MM.1S (cell line): ENCODE measurements at regions not wholly inside any gene's neighbourhood (a gene's known extent, or its start where the extent isn't known, plus 50 kb on each side); places are given as distances from the start of the nearest gene placed in this dataset.

Experiments used
- DNase-seq: peaks from one replicate; pipeline ENCODE4 v3.0.0-alpha.2; 2015
- H2AFZ ChIP-seq: fragments of 300-600 bp; sonication (generic); 2 replicates; pipeline ENCODE4 v1.6.0; 2016; ENCODE audit warnings: antibody characterized with exemption, low read length
- H3F3A ChIP-seq: fragments of 300-600 bp; sonication (generic); 2 replicates; pipeline ENCODE4 v1.6.1; 2016; ENCODE audit warnings: mild to moderate bottlenecking, antibody characterized with exemption, low read length, moderate library complexity, mixed read lengths; ENCODE audit not compliant: insufficient read depth
- H3K27ac ChIP-seq: fragments of 300-600 bp; sonication (generic); 2 replicates; pipeline ENCODE4 v1.5.1; 2016; ENCODE audit warnings: mild to moderate bottlenecking, low read length
- H3K27me3 ChIP-seq: fragments of 300-600 bp; sonication (generic); replicated peaks from 2 replicates; pipeline ENCODE4 v1.6.0; 2016; ENCODE audit warnings: low read length; ENCODE audit not compliant: insufficient read depth
- H3K36me3 ChIP-seq: fragments of 300-600 bp; sonication (generic); replicated peaks from 2 replicates; pipeline ENCODE4 v1.6.1; 2016; ENCODE audit warnings: mild to moderate bottlenecking, low read length, mixed read lengths; ENCODE audit not compliant: insufficient read depth
- H3K4me1 ChIP-seq: fragments of 300-600 bp; sonication (generic); 2 replicates; pipeline ENCODE4 v1.6.1; 2016; ENCODE audit warnings: low read length, mixed read lengths
- H3K4me2 ChIP-seq: fragments of 300-600 bp; sonication (generic); 2 replicates; pipeline ENCODE4 v1.6.0; 2016; ENCODE audit warnings: low read depth, low read length
- H3K4me3 ChIP-seq: fragments of 300-600 bp; sonication (generic); 2 replicates; pipeline ENCODE4 v1.5.1; 2016; ENCODE audit warnings: low read length, mixed read lengths
- H3K79me2 ChIP-seq: fragments of 300-600 bp; sonication (generic); 2 replicates; pipeline ENCODE4 v1.6.1; 2016; ENCODE audit warnings: mixed run types, low read length, mixed read lengths
- H3K9ac ChIP-seq: fragments of 300-600 bp; sonication (generic); 2 replicates; pipeline ENCODE4 v1.6.1; 2016; ENCODE audit warnings: low read length, mixed read lengths
- H3K9me2 ChIP-seq: fragments of 300-600 bp; sonication (generic); replicated peaks from 2 replicates; pipeline ENCODE4 v1.6.1; 2016; ENCODE audit warnings: mild to moderate bottlenecking, low read length, mixed read lengths; ENCODE audit not compliant: insufficient read depth
- H3K9me3 ChIP-seq: fragments of 300-600 bp; sonication (generic); replicated peaks from 2 replicates; pipeline ENCODE4 v1.6.1; 2016; ENCODE audit warnings: mild to moderate bottlenecking, low read length, mixed read lengths; ENCODE audit not compliant: insufficient read depth
- H4K20me1 ChIP-seq: fragments of 300-600 bp; sonication (generic); 2 replicates; pipeline ENCODE4 v1.6.1; 2016; ENCODE audit warnings: mild to moderate bottlenecking, low read length, moderate library complexity, mixed read lengths; ENCODE audit not compliant: insufficient read depth
- EZH2 ChIP-seq: fragments of 300-600 bp; sonication (generic); optimal IDR thresholded peaks from 2 replicates; pipeline ENCODE3; 2017; ENCODE audit warnings: low read depth, mild to moderate bottlenecking, antibody characterized with exemption, low read length, mixed read lengths
- EZH2phosphoT487 ChIP-seq: fragments of 300-600 bp; sonication (generic); IDR thresholded peaks from 2 replicates; pipeline ENCODE4 v1.6.1; 2018; ENCODE audit warnings: antibody characterized with exemption, low read length
- TF ChIP-seq, protein P1 (sequence below): fragments of 300-600 bp; sonication (generic); IDR thresholded peaks from 2 replicates; pipeline ENCODE4 v1.5.1; 2016; ENCODE audit warnings: antibody characterized with exemption, low read length, mixed read lengths

DNA sequence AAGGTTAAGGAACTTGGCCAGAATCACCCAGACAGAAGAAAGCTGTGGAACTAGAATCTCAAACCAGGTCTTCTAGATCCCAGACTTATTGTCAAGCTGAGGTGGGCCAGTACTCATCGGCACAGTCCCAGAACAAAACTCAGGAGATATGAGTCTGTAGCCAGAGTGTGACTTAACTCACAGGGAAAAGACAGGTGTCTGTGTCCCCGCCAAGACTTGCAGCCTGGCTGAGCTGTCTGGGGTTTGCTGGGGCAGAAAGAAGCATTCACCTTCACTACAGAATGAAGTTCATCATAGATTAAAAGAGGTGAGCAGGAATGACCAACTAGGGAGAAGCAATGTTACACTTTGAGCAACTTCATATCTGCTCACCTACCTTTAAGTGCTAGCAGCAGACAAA, 257.2 kb downstream of the FOXO1 start:
- H3K27ac ChIP-seq = no peak overlapping the region
- TF ChIP-seq, protein P1, sequence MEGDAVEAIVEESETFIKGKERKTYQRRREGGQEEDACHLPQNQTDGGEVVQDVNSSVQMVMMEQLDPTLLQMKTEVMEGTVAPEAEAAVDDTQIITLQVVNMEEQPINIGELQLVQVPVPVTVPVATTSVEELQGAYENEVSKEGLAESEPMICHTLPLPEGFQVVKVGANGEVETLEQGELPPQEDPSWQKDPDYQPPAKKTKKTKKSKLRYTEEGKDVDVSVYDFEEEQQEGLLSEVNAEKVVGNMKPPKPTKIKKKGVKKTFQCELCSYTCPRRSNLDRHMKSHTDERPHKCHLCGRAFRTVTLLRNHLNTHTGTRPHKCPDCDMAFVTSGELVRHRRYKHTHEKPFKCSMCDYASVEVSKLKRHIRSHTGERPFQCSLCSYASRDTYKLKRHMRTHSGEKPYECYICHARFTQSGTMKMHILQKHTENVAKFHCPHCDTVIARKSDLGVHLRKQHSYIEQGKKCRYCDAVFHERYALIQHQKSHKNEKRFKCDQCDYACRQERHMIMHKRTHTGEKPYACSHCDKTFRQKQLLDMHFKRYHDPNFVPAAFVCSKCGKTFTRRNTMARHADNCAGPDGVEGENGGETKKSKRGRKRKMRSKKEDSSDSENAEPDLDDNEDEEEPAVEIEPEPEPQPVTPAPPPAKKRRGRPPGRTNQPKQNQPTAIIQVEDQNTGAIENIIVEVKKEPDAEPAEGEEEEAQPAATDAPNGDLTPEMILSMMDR = no peak
- no peak for TF ChIP-seq EZH2phosphoT487

DNA sequence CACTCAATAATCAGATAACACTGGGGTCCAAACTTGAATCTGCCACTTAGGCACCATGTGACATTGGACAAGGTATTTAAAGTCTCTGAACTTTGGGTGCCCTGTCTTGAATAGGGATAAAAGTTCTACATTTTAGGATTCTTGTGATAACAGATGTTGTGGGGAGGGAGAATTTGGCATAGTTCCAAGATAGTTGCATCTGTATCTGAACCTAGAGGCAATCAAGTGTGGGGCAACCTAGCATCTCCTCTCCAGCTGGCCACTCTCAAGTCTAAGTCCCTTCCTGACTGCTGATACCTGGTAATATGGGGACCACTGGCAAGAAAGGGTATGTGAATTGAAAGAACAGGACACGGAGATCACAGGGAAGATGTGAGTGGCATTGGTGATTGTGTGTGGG, 256.1 kb downstream of the FOXO1 start:
- Histone ChIP-seq H3K9me2 (no peaks in the 10 kb centered on the region), H3F3A (no peaks in the 10 kb centered on the region), H3K4me1 (no peaks in the 10 kb centered on the region), H3K36me3 (no peaks in the 10 kb centered on the region), H4K20me1 (no peaks in the 10 kb centered on the region), H3K9ac (no peak overlapping the region), H3K4me2 (no peak overlapping the region), H3K27ac (no peak overlapping the region), H3K4me3 (no peak overlapping the region), H3K9me3 (no peaks in the 10 kb centered on the region), H3K27me3 (no peaks in the 10 kb centered on the region), H2AFZ (no peak overlapping the region), H3K79me2 (no peaks in the 10 kb centered on the region)
- TF ChIP-seq, protein P1 = no peak
- no peak for TF ChIP-seq EZH2
- TF ChIP-seq EZH2phosphoT487 = no peak
- DNase-seq = no peak

More for the DNA sequence above, 257.2 kb downstream of the FOXO1 start:
- H3K4me2 ChIP-seq = no peak overlapping the region
- H3K9ac ChIP-seq = no peak overlapping the region
- H3F3A ChIP-seq = no peaks in the 10 kb centered on the region
- H2AFZ ChIP-seq = no peak overlapping the region
- H3K9me2 ChIP-seq = no peaks in the 10 kb centered on the region
- no peaks in the 10 kb centered on the region for H3K27me3 ChIP-seq
- H3K4me3 ChIP-seq = no peak overlapping the region
- H3K36me3 ChIP-seq = no peaks in the 10 kb centered on the region
- H3K9me3 ChIP-seq = no peaks in the 10 kb centered on the region
- H3K79me2 ChIP-seq = no peaks in the 10 kb centered on the region
- H3K4me1 ChIP-seq = no peaks in the 10 kb centered on the region
- no peak for DNase-seq
- H4K20me1 ChIP-seq = no peaks in the 10 kb centered on the region

DNA sequence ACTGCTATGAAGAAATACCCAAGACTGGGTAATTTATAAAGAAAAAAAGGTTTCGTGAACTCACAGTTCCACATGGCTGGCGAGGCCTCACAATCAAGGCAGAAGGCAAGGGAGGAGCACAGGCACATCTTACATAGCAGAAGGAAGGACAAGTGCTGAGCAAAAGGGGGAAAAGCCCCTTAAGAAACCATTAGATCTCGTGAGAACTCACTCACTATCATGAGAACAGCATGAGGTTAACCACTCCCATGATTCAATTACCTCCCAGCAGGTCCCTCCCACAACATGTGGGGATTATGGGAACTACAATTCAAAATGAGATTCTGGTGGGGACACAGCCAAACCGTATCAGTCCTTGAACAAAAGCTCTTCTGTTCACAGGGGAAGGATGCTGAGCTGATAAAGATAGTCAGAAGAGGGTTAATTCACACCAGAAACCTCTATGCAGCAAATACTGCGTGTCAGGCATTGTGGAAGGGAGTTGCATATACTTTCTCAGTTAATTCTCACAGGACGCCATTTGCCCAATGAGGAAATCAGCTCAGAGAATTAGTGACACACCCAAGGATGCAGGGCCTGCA, 246.2 kb downstream of the FOXO1 start:
- H3K4me2 ChIP-seq = no peak overlapping the region

More for the DNA sequence above, 246.2 kb downstream of the FOXO1 start:
- no peaks in the 10 kb centered on the region for H3F3A ChIP-seq
- no peaks in the 10 kb centered on the region for H4K20me1 ChIP-seq
- no peak for TF ChIP-seq EZH2phosphoT487
- TF ChIP-seq EZH2 = no peak
- TF ChIP-seq, protein P1 = no peak
- no peaks in the 10 kb centered on the region for H3K36me3 ChIP-seq
- no peaks in the 10 kb centered on the region for H3K9me3 ChIP-seq
- no peak overlapping the region for H3K27ac ChIP-seq
- no peaks in the 10 kb centered on the region for H3K79me2 ChIP-seq
- H3K27me3 ChIP-seq = no peaks in the 10 kb centered on the region
- DNase-seq = no peak
- no peak overlapping the region for H3K9ac ChIP-seq
- no peak overlapping the region for H3K4me3 ChIP-seq
- no peak overlapping the region for H2AFZ ChIP-seq
- no peaks in the 10 kb centered on the region for H3K9me2 ChIP-seq
- peaks cover 6% of the 10 kb centered on the region for H3K4me1 ChIP-seq
